OCI-LY7 (cell line): ENCODE measurements at regions not wholly inside any gene's neighbourhood (a gene's known extent, or its start where the extent isn't known, plus 50 kb on each side); places are given as distances from the start of the nearest gene placed in this dataset.

Experiments used
- BruUV-seq: library from RNA; stranded (reverse); fragments of 400-500 nt; replicated peaks from 2 replicates; lab custom pipeline; 2021; lab: Mats Ljungman, UMichigan
- CTCF ChIA-PET: fragments of 300-600 bp; sonication (Branson Sonifier 250); formaldehyde crosslinking; loops from one replicate; lab custom pipeline; 2022; ENCODE audit warnings: antibody characterized with exemption; ENCODE audit not compliant: unreplicated experiment; lab: Charles Lee
- POLR2A ChIA-PET: fragments of 300-600 bp; sonication (Branson Sonifier 250); formaldehyde crosslinking; loops from one replicate; lab custom pipeline; 2022; ENCODE audit warnings: antibody characterized with exemption; lab: Charles Lee
- DNase-seq: peaks from one replicate; pipeline ENCODE4 v3.0.0-alpha.2; 2015; ENCODE audit warnings: low spot score
- H2AFZ ChIP-seq: fragments of 200-600 bp; sonication (generic), shearing (Covaris generic); 2 replicates; pipeline ENCODE4 v1.6.1; 2014; ENCODE audit warnings: mild to moderate bottlenecking, antibody characterized with exemption, low read length, moderate library complexity
- H3K27ac ChIP-seq: fragments of 200-600 bp; sonication (generic); 2 replicates; pipeline ENCODE4 v1.5.1; 2014; ENCODE audit warnings: mixed run types, low read depth, mild to moderate bottlenecking, moderate library complexity, low read length, inconsistent platforms; ENCODE audit not compliant: poor library complexity, severe bottlenecking
- H3K36me3 ChIP-seq: fragments of 200-600 bp; sonication (generic); 2 replicates; pipeline ENCODE4 v1.6.1; 2014; ENCODE audit warnings: mild to moderate bottlenecking, antibody characterized with exemption, low read length, moderate library complexity, mixed read lengths; ENCODE audit not compliant: insufficient read depth
- H3K4me1 ChIP-seq: fragments of 200-600 bp; sonication (generic); 2 replicates; pipeline ENCODE4 v1.5.1; 2014; ENCODE audit warnings: mild to moderate bottlenecking, low read length; ENCODE audit not compliant: insufficient read depth, poor library complexity, severe bottlenecking
- H3K4me2 ChIP-seq: fragments of 200-600 bp; sonication (generic); 2 replicates; pipeline ENCODE4 v1.6.1; 2014; ENCODE audit warnings: mild to moderate bottlenecking, low read length
- H3K4me3 ChIP-seq: fragments of 200-600 bp; sonication (generic); 2 replicates; pipeline ENCODE4 v1.5.1; 2014; ENCODE audit warnings: mild to moderate bottlenecking, low read depth, low read length; ENCODE audit not compliant: poor library complexity, severe bottlenecking
- H3K79me2 ChIP-seq: fragments of 200-600 bp; sonication (generic); 2 replicates; pipeline ENCODE4 v1.6.1; 2016; ENCODE audit warnings: low read depth, mild to moderate bottlenecking, low read length, moderate library complexity, mixed read lengths; ENCODE audit not compliant: insufficient read depth
- H3K9me2 ChIP-seq: fragments of 200-600 bp; sonication (generic); 2 replicates; pipeline ENCODE4 v1.6.1; 2016; ENCODE audit warnings: mild to moderate bottlenecking, low read length, mixed read lengths; ENCODE audit not compliant: insufficient read depth
- H3K9me3 ChIP-seq: fragments of 200-600 bp; sonication (generic); 2 replicates; pipeline ENCODE4 v1.6.1; 2014; ENCODE audit warnings: mild to moderate bottlenecking, mixed run types, low read length, mixed read lengths
- H4K20me1 ChIP-seq: fragments of 200-600 bp; sonication (generic); 2 replicates; pipeline ENCODE4 v1.6.1; 2014; ENCODE audit warnings: mild to moderate bottlenecking, antibody characterized with exemption, low read length, moderate library complexity, mixed read lengths; ENCODE audit not compliant: insufficient read depth
- EZH2phosphoT487 ChIP-seq: fragments of 200-600 bp; sonication (generic); IDR thresholded peaks from 2 replicates; pipeline ENCODE4 v1.6.1; 2018; ENCODE audit warnings: low read depth, borderline replicate concordance, mild to moderate bottlenecking, mixed run types, antibody characterized with exemption, low read length, moderate library complexity, mixed read lengths
- intact Hi-C: fragments of 100-400 bp; cut with micrococcal nuclease; formaldehyde crosslinking; loops from one replicate; pipeline ENCODE4 v1.10.0; 2022; ENCODE audit not compliant: unreplicated experiment
- TF ChIP-seq, protein P1 (sequence below): fragments of 200-600 bp; sonication (generic); conservative IDR thresholded peaks from 2 replicates; pipeline ENCODE4 v1.5.1; 2014; ENCODE audit warnings: mild to moderate bottlenecking, antibody characterized with exemption, low read length, moderate library complexity, mixed read lengths

DNA sequence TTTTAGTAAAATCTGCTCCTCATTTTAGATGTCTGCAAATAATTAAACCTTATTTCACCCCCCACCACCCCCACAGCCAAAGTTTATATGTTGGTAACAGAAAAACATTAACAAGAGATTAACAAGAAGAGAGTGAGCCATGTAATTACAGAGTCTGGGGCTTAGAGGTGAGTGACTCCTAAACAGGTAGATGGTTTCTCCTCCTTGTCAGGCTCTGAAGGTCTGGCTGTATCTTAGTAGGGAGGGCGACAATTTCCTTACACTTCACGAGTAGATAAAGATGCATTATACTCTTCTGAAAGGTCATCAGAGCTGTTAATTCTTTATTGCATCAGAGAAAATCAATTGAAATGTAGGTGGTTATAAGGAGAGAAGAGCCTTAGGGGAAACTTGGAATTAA is 171.8 kb upstream of the ANKRD50 start:
- H3K9me3 ChIP-seq = no peaks in the 10 kb centered on the region
- H3K27ac ChIP-seq = no peak overlapping the region
- DNase-seq = no peak
- ChIA-PET POLR2A (interaction anchor here (0.8 kb wide), 1 partner anchor 28 kb away, joined by 3 read pairs; no protein-coding TSS in a partner anchor), CTCF (no interaction called here)
- no peaks in the 10 kb centered on the region for H3K9me2 ChIP-seq
- BruUV-seq = no TSS peak
- no peak overlapping the region for H3K4me2 ChIP-seq
- TF ChIP-seq, protein P1, sequence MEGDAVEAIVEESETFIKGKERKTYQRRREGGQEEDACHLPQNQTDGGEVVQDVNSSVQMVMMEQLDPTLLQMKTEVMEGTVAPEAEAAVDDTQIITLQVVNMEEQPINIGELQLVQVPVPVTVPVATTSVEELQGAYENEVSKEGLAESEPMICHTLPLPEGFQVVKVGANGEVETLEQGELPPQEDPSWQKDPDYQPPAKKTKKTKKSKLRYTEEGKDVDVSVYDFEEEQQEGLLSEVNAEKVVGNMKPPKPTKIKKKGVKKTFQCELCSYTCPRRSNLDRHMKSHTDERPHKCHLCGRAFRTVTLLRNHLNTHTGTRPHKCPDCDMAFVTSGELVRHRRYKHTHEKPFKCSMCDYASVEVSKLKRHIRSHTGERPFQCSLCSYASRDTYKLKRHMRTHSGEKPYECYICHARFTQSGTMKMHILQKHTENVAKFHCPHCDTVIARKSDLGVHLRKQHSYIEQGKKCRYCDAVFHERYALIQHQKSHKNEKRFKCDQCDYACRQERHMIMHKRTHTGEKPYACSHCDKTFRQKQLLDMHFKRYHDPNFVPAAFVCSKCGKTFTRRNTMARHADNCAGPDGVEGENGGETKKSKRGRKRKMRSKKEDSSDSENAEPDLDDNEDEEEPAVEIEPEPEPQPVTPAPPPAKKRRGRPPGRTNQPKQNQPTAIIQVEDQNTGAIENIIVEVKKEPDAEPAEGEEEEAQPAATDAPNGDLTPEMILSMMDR = no peak
- no peak for TF ChIP-seq EZH2phosphoT487
- H4K20me1 ChIP-seq = no peaks in the 10 kb centered on the region
- intact Hi-C loops = no loop called here
- H3K4me1 ChIP-seq = no peaks in the 10 kb centered on the region
- H3K4me3 ChIP-seq = no peak overlapping the region
- no peaks in the 10 kb centered on the region for H3K36me3 ChIP-seq
- no peaks in the 10 kb centered on the region for H3K79me2 ChIP-seq
- H2AFZ ChIP-seq = no peak overlapping the region

GRCh38 chr4:124883632-124884031 is 171.1 kb upstream of the ANKRD50 start:
- no peaks in the 10 kb centered on the region for H3K9me2 ChIP-seq
- no peaks in the 10 kb centered on the region for H3K4me1 ChIP-seq
- intact Hi-C loops = no loop called here
- H3K79me2 ChIP-seq = no peaks in the 10 kb centered on the region
- no peak for DNase-seq
- no peak for TF ChIP-seq EZH2phosphoT487
- TF ChIP-seq, protein P1 = no peak
- H4K20me1 ChIP-seq = no peaks in the 10 kb centered on the region
- POLR2A ChIA-PET = no interaction called here
- H3K4me2 ChIP-seq = no peak overlapping the region
- H2AFZ ChIP-seq = no peak overlapping the region
- CTCF ChIA-PET = no interaction called here
- no peak overlapping the region for H3K27ac ChIP-seq
- H3K36me3 ChIP-seq = no peaks in the 10 kb centered on the region
- no peaks in the 10 kb centered on the region for H3K9me3 ChIP-seq
- H3K4me3 ChIP-seq = no peak overlapping the region
- no TSS peak for BruUV-seq

DNA sequence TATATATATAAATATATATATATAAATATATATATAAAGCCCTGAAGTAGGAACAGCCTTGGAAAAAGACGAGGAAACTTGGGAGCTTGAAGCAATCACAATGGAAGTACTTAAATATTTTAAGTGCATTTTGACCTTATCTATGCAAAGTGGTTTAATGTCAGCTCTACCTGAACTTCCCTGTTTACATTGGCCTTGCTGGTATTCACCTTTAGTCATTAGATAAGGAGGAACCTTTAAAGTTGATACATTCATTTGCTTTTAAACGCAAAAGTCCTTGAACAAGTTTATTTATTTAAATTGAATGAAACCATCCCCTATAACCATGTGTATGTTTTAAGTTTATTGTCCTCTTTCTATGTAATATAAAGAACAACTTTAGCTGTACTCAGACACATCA is 166.7 kb upstream of the ANKRD50 start:
- Histone ChIP-seq H3K9me2 (no peaks in the 10 kb centered on the region), H3K79me2 (no peaks in the 10 kb centered on the region), H3K4me2 (no peak overlapping the region), H3K36me3 (no peaks in the 10 kb centered on the region), H3K4me3 (no peak overlapping the region), H3K27ac (no peak overlapping the region), H4K20me1 (no peaks in the 10 kb centered on the region), H2AFZ (no peak overlapping the region), H3K4me1 (no peaks in the 10 kb centered on the region), H3K9me3 (no peaks in the 10 kb centered on the region)
- TF ChIP-seq, protein P1 = no peak
- no peak for TF ChIP-seq EZH2phosphoT487
- DNase-seq = no peak
- no TSS peak for BruUV-seq
- ChIA-PET POLR2A (no interaction called here), CTCF (no interaction called here)
- intact Hi-C loops = no loop called here
